GM19452 (cell line): ENCODE measurements at regions not wholly inside any gene's neighbourhood (a gene's known extent, or its start where the extent isn't known, plus 50 kb on each side); places are given as distances from the start of the nearest gene placed in this dataset.

Experiments used
- ATAC-seq: cut with Tn5 transposase; IDR thresholded peaks from one replicate; pipeline ENCODE4 v1.9.1; 2021; ENCODE audit not compliant: unreplicated experiment

DNA sequence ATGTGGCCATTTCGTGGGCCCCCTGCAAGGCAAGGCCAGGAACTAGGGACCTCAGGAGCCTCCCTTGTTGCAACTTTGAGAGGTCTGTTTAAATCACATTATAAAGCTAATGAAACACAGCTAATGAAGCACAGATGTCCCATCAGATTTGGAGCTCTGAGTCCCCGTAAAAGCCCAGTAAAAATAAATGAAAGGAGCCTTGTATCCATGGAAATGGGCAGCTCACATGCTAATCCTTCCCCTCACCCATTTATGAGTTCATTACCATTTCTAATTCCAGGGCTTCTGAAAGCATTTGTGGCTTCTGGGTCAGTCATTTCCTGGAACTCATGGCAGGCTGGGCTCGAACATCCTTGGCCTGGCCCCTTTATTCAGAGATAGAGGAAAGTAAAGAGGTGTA, 274.8 kb downstream of the SS18 start:
- no peak for ATAC-seq

DNA sequence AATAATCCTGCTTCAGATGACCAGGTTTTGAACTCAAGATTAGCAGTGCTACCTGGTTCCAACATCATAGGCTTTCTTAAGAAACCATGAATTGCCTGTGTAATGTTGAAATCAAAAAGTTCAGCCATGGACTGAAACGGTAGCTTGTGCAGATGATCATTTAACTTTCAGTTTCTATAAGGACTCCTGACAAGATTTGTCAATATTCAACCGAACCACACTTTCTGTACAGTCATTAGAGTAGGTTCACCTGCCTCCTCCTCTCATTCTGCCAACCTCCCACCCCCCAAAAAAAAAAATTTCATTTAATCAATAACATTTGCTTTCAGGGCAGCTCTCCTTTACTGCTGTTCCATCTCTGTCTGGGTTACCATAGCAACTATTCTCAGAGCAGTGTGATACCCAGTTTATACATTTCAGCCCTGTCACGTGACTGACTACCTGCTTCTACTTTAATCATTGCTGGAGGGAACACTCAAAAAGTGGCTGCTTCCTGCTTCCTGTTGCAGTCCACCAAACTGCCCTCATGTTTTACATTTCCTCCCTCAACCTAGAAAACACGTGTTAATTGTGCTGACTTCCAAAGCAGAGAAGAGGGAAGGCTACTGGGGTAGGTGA, 275.5 kb downstream of the SS18 start:
- ATAC-seq = peak; percentile 92

DNA sequence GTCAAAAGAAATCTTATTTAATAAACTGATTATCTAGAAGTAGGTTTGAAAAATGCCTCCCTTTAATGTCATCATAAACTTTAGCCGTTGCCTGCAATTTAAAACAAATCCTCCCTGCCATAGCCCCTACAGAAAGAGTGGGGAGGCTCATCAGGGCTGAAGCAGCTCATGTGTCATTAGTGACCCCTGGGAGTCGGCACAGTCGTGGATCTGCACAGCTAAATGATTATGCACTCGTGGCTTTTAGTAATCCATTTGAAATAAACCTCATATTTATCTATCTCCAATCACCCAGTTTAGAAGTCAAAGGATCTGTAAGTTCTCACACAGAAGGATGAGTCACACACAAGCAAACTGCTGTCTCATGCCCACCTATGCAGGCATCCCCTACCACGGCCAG, 277.3 kb downstream of the SS18 start:
- ATAC-seq = no peak

DNA sequence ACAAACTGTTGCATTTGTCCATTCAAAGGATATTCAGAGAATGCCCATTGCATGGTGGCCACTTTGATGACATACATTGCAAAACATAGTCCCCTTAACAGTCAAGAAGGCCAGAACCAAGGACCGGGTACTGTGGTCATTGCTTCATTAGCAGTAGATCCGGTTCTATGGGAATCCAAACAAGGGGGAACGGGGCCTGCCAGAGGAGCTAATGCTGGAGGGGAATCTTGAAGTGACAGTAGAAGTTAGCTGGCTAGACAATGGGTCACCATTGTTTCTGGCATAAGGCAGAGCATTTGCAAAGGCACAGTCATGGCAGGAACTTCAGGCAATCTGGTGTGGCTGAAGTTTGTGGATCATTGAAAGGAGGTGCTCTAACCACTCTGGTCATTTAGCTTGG, 279.7 kb downstream of the SS18 start:
- no peak for ATAC-seq

DNA sequence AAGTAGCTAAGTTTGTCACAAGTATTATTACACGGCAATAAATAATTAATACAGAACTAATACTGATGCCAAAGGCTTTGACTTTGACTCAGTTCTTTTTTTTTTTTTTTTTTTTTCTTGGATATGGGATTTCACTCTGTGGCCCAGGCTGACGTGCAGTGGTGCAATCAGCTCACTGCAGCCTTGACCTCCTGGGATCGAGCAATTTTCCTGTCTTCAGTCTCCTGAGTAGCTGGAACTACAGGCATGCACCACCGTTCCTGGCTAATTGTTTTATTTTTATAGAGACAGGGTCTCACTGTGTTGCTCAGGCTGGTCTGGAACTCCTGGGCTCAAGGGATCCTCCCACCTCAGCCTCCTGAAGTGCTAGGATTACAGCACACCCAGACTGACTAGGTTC, 284.5 kb downstream of the SS18 start:
- ATAC-seq = no peak

- ATAC-seq = no peak
Measured at GRCh38 chr18:25805323-25805722, 285.1 kb downstream of the SS18 start.

GRCh38 chr18:25799231-25799630, 291.2 kb downstream of the SS18 start:
- no peak for ATAC-seq

GRCh38 chr18:25798046-25798445, 292.4 kb downstream of the SS18 start:
- ATAC-seq = no peak

DNA sequence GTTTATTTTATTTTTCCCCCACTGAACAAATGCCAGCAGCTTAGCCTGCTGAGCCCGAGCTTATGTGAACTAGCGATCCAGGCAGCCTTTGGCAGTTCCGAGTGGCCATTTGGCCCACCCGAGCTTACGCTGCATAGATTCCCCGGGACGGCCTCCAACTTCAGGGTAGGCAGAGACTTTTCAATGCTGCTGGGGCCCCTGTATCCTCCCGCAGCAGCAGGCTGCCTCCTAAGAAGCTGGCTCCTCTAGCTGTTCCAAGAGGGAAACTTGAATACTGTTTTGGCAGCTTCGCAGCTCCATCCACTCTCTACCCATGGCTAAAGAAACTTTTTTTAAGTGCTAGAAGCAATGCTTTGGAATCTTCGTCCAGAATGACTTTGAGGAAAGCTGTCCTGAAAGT, 295.2 kb downstream of the SS18 start:
- ATAC-seq = no peak

DNA sequence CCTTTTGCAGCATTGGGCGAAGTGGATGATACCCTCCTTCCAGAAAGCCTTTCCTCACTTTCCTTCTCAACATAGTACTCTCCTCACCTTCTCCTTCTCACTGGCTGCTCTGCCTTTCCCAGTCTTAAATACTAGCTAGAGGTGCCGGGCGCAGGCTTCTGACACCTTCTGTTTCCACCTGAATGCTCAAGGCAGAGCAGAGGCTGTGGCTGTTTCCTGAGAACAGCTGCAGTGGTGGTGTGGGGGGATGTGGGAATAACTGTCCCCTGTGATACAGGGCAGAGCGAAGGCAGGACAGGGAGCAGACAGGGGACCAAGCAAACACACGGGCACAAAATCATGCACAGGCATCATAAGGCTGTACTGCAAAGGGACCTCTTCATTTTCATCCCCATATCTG, 303.1 kb downstream of the SS18 start:
- ATAC-seq = no peak

GRCh38 chr18:25786758-25787157, 303.7 kb downstream of the SS18 start:
- no peak for ATAC-seq

- no peak for ATAC-seq
Measured at GRCh38 chr18:25780105-25780504, 310.3 kb downstream of the SS18 start.

DNA sequence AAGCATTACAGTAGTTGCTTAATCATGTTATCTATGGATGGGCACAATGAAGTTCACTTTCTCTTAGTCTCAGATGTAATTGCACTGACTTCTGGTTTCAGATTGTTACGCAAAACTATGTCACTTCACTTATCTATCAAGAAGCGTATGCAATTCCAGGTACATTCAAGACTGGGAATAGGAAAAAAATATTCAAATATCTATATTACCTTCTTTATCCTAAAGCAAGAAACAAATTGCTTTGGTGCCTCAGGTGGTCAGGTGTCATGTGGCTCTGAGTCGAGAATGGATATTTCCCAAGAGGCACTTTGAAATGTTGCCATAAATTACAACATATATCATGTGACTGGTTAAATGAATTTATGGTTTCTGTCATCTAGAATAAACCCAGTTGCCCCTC, 318.6 kb downstream of the SS18 start:
- no peak for ATAC-seq

DNA sequence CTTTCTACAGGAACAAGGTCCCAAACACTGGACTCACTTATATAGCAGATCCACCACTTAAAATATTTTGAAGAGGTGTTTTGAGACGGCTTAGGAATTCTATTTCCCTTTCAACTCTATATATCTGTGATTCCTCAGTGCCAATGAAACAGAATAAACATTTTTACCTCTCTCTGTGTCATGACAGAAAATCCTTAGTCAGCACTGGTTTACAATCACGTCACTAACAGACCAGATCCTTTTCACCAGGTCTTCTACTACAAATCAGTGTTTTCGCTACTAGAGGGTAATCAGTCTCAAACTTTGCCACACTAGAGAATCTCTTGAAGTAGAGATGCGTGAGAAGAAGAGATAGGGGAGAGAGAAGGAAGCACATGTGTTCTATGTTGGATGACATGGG, 325.6 kb downstream of the SS18 start:
- no peak for ATAC-seq

DNA sequence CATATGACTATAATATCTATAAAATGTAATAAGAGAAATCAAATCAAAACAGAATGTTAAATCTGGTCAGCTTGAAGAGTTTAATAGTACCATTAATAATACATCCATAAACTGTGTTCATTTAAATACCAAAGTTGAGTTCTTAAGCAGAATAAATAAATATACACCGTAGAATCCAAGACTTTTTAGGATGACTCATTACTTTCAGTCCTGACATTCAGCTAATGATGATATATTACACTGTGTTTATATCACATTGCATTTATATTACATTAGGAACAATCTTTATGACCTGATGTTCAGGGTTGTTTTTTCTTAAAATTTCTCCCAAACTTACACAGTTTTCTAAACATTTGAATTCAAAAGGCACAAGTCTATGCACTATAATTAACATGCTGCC, 331.3 kb downstream of the SS18 start:
- ATAC-seq = no peak

GRCh38 chr18:25743646-25744151, 346.7 kb downstream of the SS18 start:
- no peak for ATAC-seq

DNA sequence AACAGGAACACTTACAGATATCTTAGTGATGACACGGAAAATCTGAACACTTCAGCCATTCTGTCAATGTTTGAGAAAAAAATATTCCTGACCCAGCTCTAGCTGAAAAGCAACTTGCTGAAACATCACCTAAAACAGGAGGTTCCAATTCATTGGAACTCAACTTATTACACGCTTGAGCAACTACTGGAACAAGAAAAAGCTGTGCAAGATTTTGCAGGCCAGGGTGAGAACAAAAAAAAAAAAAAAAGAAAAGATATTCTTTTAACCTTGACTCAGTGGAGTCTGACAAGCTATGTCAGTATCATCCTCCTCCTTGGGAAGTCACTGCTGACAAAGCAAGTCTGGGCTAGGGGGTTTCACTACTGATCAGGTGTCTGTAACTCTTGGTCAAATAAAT, 351.0 kb downstream of the SS18 start:
- no peak for ATAC-seq

DNA sequence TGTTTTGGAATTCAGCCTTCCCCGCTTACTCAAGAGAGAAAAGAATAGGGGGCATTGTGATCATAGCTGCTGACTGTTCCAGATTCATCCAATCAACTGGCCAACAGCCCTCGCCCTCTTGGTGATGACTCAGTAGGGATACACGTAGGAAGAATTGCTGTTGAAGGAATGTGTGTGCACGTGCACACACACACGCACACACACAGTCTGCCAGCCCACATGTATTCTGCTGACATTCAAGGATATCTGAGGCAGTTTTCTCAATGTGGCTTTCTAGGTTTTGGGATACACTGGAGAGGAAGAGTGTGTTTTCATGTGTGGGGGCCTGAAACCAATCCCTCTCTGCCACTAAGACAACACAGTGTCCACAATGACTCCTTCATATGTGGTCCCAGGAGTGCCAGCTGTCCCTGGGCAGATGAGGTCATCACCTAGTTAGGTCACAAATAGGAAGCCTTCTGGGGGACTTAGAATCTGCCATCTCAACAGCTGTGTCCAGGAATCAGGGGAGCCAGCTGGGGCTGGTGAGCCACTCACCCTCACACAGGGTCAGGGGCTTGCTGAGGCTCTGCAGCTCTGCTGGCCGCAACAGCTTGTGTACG, 352.6 kb downstream of the SS18 start:
- no peak for ATAC-seq

DNA sequence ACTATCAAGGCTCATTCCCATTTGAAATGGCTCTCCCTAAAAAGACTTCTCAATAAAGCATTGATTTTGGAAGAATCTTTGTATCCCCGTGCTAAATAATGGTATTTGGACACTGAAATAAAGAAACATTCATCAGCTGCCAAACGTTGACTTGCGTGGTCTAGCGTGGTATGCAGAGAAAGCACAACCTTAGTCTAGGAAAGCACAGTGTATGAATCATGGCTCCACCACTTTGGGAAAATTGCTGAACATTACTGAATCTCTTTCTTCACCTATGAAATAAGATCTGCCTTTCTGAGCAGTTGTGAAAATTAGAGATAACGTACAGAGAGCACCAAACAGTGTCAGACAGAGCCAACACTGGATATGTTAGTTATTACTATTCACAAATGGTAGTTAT, 353.9 kb downstream of the SS18 start:
- no peak for ATAC-seq

DNA sequence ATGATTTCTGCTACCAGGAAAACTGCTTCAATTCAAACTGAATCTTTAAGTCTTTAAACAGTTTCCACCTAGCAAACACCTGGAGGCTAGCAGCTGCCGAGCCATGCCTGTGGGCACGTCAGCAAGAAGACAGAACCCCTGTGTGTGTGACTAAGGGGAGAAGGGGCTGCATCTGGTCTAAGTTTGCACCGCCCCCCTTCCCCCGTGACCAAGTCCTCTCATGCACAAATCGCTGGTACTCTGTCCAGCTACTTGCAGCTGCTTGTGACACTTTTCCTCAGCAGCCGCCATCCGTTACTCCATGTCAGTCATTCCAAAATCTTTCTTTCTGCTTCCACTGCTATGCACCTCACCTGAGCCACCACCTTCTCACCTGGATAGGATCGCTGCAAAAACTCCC, 355.0 kb downstream of the SS18 start:
- ATAC-seq = no peak

GRCh38 chr18:25734336-25734735, 356.1 kb downstream of the SS18 start:
- no peak for ATAC-seq

- no peak for ATAC-seq
Measured at GRCh38 chr18:25732862-25733261, 357.6 kb downstream of the SS18 start.

DNA sequence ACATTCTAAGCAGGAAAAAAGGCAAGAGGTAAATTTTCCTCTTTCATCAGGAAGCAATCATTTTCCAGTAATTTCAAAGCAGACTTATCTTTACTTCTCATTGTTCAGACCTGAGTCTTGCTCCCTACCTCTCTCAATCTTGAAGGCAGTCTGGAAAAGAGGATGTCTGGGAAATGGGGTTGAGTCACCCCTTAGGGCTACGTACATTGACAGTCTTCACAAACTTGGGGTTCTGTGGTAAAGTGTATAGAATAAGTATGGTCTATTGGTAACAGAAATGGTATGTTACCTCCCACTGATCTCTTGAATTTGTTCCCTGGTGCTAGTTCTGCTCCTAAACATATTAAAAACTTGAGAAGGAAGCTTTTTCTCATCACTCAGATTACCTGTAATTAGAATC, 361.3 kb downstream of the SS18 start:
- no peak for ATAC-seq
